ENCODE measurements at regions not wholly inside any gene's neighbourhood (a gene's known extent, or its start where the extent isn't known, plus 50 kb on each side); places are given as distances from the start of the nearest gene placed in this dataset.

DNA sequence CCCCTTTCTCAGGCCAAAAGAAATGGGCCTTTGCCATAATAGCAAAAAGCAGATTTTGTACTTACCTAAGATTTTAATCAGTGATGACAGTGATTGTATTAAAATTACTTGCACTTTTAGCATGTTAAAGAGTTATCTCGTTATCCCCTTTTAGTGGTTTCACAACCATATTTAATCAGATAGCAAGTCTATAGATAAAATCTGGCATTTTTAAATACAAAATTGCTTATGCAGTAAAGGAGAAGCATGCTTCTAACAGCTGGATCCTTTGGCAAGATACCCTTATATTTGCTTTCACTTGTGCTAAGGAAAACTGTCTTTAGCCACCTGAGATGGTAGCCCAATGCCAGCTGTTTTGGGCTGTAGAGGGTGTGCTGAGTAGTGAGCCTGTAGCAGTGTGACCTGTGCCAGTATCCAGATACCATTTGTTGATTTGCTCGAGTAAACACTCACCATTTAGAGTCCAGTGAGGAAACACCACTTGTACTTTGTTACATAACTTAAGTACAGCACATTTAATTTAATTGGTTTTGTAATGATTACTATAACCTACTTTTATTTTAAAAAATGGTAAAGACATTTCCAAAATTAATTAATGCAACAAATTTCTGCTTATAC lies 314.4 kb upstream of the ZP4 start:
- TF ChIP-seq CTCF (IDR thresholded peaks at IDR 0.05; ENCODE audit: borderline replicate concordance, extremely low read depth, low read length, poor library complexity, severe bottlenecking) (no peak), EZH2 (IDR thresholded peaks at IDR 0.05; ENCODE audit: borderline replicate concordance, low read depth, low read length, severe bottlenecking) (no peak)

All from DND-41 (cell line).